ENCODE measurements at regions not wholly inside any gene's neighbourhood (a gene's known extent, or its start where the extent isn't known, plus 50 kb on each side); places are given as distances from the start of the nearest gene placed in this dataset.

- TF ChIP-seq POLR2AphosphoS5 (IDR thresholded peaks at IDR 0.05; ENCODE audit: low read depth, low read length) (no peak), SIN3A (IDR thresholded peaks at IDR 0.05; ENCODE audit: borderline replicate concordance, insufficient read depth, low read length) (no peak), FOXP2 (optimal IDR thresholded peaks at IDR 0.05; ENCODE audit: borderline replicate concordance, extremely low read depth, extremely low read length, insufficient read depth) (no peak), TAF1 (IDR thresholded peaks at IDR 0.05; ENCODE audit: borderline replicate concordance, insufficient read depth, low read length) (no peak)
- TF ChIP-seq, protein P1, sequence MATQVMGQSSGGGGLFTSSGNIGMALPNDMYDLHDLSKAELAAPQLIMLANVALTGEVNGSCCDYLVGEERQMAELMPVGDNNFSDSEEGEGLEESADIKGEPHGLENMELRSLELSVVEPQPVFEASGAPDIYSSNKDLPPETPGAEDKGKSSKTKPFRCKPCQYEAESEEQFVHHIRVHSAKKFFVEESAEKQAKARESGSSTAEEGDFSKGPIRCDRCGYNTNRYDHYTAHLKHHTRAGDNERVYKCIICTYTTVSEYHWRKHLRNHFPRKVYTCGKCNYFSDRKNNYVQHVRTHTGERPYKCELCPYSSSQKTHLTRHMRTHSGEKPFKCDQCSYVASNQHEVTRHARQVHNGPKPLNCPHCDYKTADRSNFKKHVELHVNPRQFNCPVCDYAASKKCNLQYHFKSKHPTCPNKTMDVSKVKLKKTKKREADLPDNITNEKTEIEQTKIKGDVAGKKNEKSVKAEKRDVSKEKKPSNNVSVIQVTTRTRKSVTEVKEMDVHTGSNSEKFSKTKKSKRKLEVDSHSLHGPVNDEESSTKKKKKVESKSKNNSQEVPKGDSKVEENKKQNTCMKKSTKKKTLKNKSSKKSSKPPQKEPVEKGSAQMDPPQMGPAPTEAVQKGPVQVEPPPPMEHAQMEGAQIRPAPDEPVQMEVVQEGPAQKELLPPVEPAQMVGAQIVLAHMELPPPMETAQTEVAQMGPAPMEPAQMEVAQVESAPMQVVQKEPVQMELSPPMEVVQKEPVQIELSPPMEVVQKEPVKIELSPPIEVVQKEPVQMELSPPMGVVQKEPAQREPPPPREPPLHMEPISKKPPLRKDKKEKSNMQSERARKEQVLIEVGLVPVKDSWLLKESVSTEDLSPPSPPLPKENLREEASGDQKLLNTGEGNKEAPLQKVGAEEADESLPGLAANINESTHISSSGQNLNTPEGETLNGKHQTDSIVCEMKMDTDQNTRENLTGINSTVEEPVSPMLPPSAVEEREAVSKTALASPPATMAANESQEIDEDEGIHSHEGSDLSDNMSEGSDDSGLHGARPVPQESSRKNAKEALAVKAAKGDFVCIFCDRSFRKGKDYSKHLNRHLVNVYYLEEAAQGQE (IDR thresholded peaks at IDR 0.05; ENCODE audit: insufficient read depth in 1 of 2, low read depth in 2 of 2, low read length in 2 of 2): no peak
Measured at GRCh38 chr3:139100821-139101220, 56.1 kb upstream of the PRR23C start.

DNA sequence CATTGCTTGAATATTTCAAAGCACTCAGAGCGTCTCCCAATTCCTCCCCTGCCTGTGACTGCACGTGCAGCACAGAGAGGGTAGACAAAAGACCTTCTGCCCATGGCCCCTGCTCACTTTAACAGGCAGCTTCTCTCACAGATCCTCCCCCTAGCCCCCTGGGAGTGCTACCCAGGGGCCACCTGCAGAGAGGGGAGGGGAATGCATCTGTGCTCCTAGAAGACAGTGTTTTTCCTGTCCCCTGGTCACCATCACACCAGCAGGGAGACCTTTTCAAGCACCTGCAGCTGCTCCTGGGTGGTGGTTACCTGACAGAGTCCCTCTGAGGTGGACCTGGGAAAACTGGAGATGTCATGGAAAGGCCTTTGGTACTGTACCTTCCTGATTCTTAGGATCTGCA lies 56.7 kb upstream of the PRR23C start:
- TF ChIP-seq TAF1 (IDR thresholded peaks at IDR 0.05; ENCODE audit: borderline replicate concordance, insufficient read depth, low read length): no peak
- TF ChIP-seq FOXP2 (optimal IDR thresholded peaks at IDR 0.05; ENCODE audit: borderline replicate concordance, extremely low read depth, extremely low read length, insufficient read depth): no peak
- TF ChIP-seq SIN3A (IDR thresholded peaks at IDR 0.05; ENCODE audit: borderline replicate concordance, insufficient read depth, low read length): no peak
- no peak for TF ChIP-seq POLR2AphosphoS5 (IDR thresholded peaks at IDR 0.05; ENCODE audit: low read depth, low read length)
- TF ChIP-seq, protein P1 (IDR thresholded peaks at IDR 0.05; ENCODE audit: insufficient read depth in 1 of 2, low read depth in 2 of 2, low read length in 2 of 2): no peak

DNA sequence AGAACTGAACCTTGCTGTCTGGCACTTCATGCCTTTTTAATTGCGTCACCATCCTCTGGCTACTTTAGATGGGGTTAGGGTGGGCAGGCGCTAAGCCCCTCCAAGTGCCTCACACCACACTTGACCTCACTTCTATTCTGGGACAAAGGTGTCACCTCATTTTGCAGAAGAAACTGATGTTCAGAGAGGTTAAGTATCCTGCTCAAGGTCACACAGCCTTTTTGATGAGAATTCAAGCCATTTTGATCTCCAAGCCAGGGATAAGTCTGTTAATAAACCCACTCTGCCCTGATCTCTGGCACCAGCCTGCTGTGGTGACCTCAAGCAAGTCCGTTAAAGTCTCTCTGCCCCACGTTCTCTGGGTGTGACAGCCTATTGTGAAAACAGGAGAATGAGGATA lies 58.8 kb upstream of the PRR23C start:
- no peak for TF ChIP-seq FOXP2 (optimal IDR thresholded peaks at IDR 0.05; ENCODE audit: borderline replicate concordance, extremely low read depth, extremely low read length, insufficient read depth)

DNA sequence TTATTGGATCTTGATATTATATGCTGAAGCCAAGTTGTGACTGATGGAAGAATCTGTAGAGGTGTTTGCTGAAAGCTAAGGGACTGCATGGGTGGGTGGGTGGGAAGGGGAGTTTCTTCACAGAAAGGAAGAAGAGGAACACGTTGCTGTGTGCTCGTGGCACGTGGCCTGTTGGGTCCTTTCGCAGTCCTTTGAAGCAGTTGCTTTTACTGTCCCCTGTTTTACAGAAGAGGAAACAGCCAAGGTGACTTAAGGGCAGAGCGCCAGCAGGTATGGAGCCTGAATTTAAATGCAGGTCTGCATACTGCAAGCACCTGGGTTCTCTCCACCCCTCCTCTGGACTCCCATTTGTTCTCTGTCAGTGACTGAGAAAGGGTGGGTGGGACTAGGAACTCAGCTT lies 59.4 kb upstream of the PRR23C start:
- TF ChIP-seq TAF1 (IDR thresholded peaks at IDR 0.05; ENCODE audit: borderline replicate concordance, insufficient read depth, low read length) (no peak), POLR2AphosphoS5 (IDR thresholded peaks at IDR 0.05; ENCODE audit: low read depth, low read length) (no peak), FOXP2 (optimal IDR thresholded peaks at IDR 0.05; ENCODE audit: borderline replicate concordance, extremely low read depth, extremely low read length, insufficient read depth) (no peak)
- TF ChIP-seq, protein P1 (IDR thresholded peaks at IDR 0.05; ENCODE audit: insufficient read depth in 1 of 2, low read depth in 2 of 2, low read length in 2 of 2): no peak

- TF ChIP-seq TAF1 (IDR thresholded peaks at IDR 0.05; ENCODE audit: borderline replicate concordance, insufficient read depth, low read length) (no peak), POLR2AphosphoS5 (IDR thresholded peaks at IDR 0.05; ENCODE audit: low read depth, low read length) (no peak), SIN3A (IDR thresholded peaks at IDR 0.05; ENCODE audit: borderline replicate concordance, insufficient read depth, low read length) (no peak), FOXP2 (optimal IDR thresholded peaks at IDR 0.05; ENCODE audit: borderline replicate concordance, extremely low read depth, extremely low read length, insufficient read depth) (no peak)
- TF ChIP-seq, protein P1 (IDR thresholded peaks at IDR 0.05; ENCODE audit: insufficient read depth in 1 of 2, low read depth in 2 of 2, low read length in 2 of 2): no peak
Measured at GRCh38 chr3:139105154-139105702, 60.5 kb upstream of the PRR23C start.
